ENCODE measurements at regions not wholly inside any gene's neighbourhood (a gene's known extent, or its start where the extent isn't known, plus 50 kb on each side); places are given as distances from the start of the nearest gene placed in this dataset.

DNA sequence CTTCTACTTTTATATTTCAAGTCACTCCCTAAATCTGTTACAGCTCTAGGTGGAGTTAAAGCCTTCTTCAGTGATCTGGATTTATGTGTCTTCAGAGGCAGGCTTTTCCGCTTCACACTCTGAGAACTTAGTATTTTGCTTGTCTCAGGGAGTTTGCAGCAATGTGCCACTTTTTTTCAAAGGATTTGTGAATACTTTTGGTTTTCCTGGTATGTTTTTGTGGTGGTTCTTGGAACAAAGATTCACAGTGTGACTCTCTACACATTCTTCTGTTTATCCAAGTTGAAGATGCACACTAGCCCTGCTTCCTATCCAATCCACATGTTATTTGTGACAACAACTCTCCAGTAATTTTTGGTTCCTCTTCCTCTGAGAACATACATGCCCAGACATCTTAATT is 1253.7 kb downstream of the TECRL start:
- TF ChIP-seq, protein P1, sequence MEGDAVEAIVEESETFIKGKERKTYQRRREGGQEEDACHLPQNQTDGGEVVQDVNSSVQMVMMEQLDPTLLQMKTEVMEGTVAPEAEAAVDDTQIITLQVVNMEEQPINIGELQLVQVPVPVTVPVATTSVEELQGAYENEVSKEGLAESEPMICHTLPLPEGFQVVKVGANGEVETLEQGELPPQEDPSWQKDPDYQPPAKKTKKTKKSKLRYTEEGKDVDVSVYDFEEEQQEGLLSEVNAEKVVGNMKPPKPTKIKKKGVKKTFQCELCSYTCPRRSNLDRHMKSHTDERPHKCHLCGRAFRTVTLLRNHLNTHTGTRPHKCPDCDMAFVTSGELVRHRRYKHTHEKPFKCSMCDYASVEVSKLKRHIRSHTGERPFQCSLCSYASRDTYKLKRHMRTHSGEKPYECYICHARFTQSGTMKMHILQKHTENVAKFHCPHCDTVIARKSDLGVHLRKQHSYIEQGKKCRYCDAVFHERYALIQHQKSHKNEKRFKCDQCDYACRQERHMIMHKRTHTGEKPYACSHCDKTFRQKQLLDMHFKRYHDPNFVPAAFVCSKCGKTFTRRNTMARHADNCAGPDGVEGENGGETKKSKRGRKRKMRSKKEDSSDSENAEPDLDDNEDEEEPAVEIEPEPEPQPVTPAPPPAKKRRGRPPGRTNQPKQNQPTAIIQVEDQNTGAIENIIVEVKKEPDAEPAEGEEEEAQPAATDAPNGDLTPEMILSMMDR (IDR thresholded peaks at IDR 0.05) = no peak
- TF ChIP-seq POLR2A (IDR thresholded peaks at IDR 0.05) (no peak), POLR2AphosphoS5 (IDR thresholded peaks at IDR 0.05; ENCODE audit: insufficient read depth in 1 of 2, low read depth in 1 of 2) (no peak)
